ENCODE measurements at regions not wholly inside any gene's neighbourhood (a gene's known extent, or its start where the extent isn't known, plus 50 kb on each side); places are given as distances from the start of the nearest gene placed in this dataset.

DNA sequence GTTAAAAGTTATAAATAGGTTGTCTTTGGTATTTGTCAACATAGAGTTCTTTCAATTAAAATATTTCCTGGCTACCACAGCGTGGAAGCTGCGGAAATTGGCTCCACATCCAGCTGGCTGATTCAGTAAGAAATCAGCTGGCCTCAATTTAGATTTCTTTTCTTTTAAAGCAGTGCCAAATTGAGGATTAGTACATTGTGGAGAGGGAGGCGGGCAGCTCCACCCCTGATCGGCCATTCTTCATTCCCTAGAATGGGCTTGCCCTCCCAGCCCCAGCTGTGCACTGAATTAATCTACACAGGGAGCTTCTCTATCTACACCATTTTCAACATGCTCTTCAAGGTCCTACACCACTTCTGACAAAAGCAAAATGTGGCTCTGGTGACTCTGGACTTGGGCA lies 624.8 kb downstream of the DACH1 start:
- TF ChIP-seq POLR2AphosphoS5 (IDR thresholded peaks at IDR 0.05) = no peak
- TF ChIP-seq, protein P1, sequence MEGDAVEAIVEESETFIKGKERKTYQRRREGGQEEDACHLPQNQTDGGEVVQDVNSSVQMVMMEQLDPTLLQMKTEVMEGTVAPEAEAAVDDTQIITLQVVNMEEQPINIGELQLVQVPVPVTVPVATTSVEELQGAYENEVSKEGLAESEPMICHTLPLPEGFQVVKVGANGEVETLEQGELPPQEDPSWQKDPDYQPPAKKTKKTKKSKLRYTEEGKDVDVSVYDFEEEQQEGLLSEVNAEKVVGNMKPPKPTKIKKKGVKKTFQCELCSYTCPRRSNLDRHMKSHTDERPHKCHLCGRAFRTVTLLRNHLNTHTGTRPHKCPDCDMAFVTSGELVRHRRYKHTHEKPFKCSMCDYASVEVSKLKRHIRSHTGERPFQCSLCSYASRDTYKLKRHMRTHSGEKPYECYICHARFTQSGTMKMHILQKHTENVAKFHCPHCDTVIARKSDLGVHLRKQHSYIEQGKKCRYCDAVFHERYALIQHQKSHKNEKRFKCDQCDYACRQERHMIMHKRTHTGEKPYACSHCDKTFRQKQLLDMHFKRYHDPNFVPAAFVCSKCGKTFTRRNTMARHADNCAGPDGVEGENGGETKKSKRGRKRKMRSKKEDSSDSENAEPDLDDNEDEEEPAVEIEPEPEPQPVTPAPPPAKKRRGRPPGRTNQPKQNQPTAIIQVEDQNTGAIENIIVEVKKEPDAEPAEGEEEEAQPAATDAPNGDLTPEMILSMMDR (IDR thresholded peaks at IDR 0.05) = no peak

All from esophagus muscularis mucosa (tissue), 3 donors.